ENCODE measurements at regions not wholly inside any gene's neighbourhood (a gene's known extent, or its start where the extent isn't known, plus 50 kb on each side); places are given as distances from the start of the nearest gene placed in this dataset.

GRCh38 chr15:34679291-34679690 lies 75.5 kb downstream of the GJD2 start (continued):
- no peak for TF ChIP-seq ZNF142 (CRISPR knock-in tag; IDR thresholded peaks at IDR 0.05)
- TF ChIP-seq ZNF430 (CRISPR knock-in tag; IDR thresholded peaks at IDR 0.05) = no peak
- no peak for TF ChIP-seq ZNF567 (CRISPR knock-in tag; IDR thresholded peaks at IDR 0.05; ENCODE audit: borderline replicate concordance)
- TF ChIP-seq ZKSCAN5 (CRISPR knock-in tag; IDR thresholded peaks at IDR 0.05) = no peak
- TF ChIP-seq ZNF143 (CRISPR knock-in tag; IDR thresholded peaks at IDR 0.05) = no peak
- no peak for TF ChIP-seq DRAP1 (CRISPR knock-in tag; IDR thresholded peaks at IDR 0.05)

- H4K20me1 ChIP-seq (ENCODE audit: insufficient read depth, low read length) = no peaks in the 10 kb centered on the region
- ChIA-PET CTCF (ENCODE audit: low intra/inter-chr PET ratio, low total read pairs) (no interaction called here), POLR2A (no interaction called here)
- H3K9me3 ChIP-seq (ENCODE audit: low read length) = no peaks in the 10 kb centered on the region
- H3K4me1 ChIP-seq (ENCODE audit: insufficient read depth, low read length) = no peaks in the 10 kb centered on the region
- H3K27ac ChIP-seq (ENCODE audit: extremely low read length, insufficient read depth, low read length) = no peak overlapping the region
- 42% methylated on average over 1 of the region's 1 CpG for WGBS (ENCODE audit: low lambda C conversion rate)
- no peak for ATAC-seq
- no peak overlapping the region for H2AFZ ChIP-seq (ENCODE audit: low read length)
- peaks cover 0 to 5% of the 10 kb centered on the region in 2 experiments; a peak in 1 of 5 replicates for H3K27me3 ChIP-seq (ENCODE audit: control insufficient read depth in 1 of 2, insufficient read depth in 2 of 2, low read length in 2 of 2)
- H3K9ac ChIP-seq (ENCODE audit: insufficient read depth, low read depth, low read length) = no peak overlapping the region
- DNase-seq (ENCODE audit: low spot score) = no peak
- no peak overlapping the region for H3K4me3 ChIP-seq (replicated peaks in 1 of 3; ENCODE audit: insufficient read depth in 1 of 3, low read depth in 2 of 3, low read length in 3 of 3)
- H3K36me3 ChIP-seq (replicated peaks in 1 of 2; ENCODE audit: control insufficient read depth in 1 of 2, insufficient read depth in 2 of 2, low read length in 2 of 2) = no peaks in the 10 kb centered on the region
- no peak for TF ChIP-seq JDP2 (CRISPR knock-in tag; IDR thresholded peaks at IDR 0.05; ENCODE audit: borderline replicate concordance)
- no peak for FAIRE-seq
- H3K79me2 ChIP-seq (ENCODE audit: insufficient read depth, low read length) = no peaks in the 10 kb centered on the region
- intact Hi-C loops (cut with micrococcal nuclease; ENCODE audit: unreplicated experiment) (no loop called here), in situ Hi-C loops (cut with HindIII; ENCODE audit: extremely low pct_ligation_motif_present, low pct_unique_long_range_greater_than_20kb) (no loop called here)
- H3K4me2 ChIP-seq (ENCODE audit: low read depth, low read length) = no peak overlapping the region
- BruUV-seq (replicated peaks) = no TSS peak
Observed at GRCh38 chr15:34673241-34673640, 81.6 kb downstream of the GJD2 start.
